ENCODE measurements at regions not wholly inside any gene's neighbourhood (a gene's known extent, or its start where the extent isn't known, plus 50 kb on each side); places are given as distances from the start of the nearest gene placed in this dataset.

- TF ChIP-seq POU6F1 (CRISPR knock-in tag; IDR thresholded peaks at IDR 0.05; ENCODE audit: borderline replicate concordance, low read depth) (no peak), PATZ1 (CRISPR knock-in tag; IDR thresholded peaks at IDR 0.05; ENCODE audit: borderline replicate concordance) (no peak), CSDC2 (CRISPR knock-in tag; IDR thresholded peaks at IDR 0.05) (no peak), ARNTL (CRISPR knock-in tag; IDR thresholded peaks at IDR 0.05; ENCODE audit: borderline replicate concordance, low read depth) (no peak), CREB5 (CRISPR knock-in tag; IDR thresholded peaks at IDR 0.05; ENCODE audit: low read depth) (no peak), ZNF565 (CRISPR knock-in tag; conservative IDR thresholded peaks at IDR 0.05; ENCODE audit: low read depth) (no peak), BACH2 (CRISPR knock-in tag; IDR thresholded peaks at IDR 0.05; ENCODE audit: borderline replicate concordance) (no peak), ESRRG (CRISPR knock-in tag; IDR thresholded peaks at IDR 0.05) (no peak), ZC3H10 (CRISPR knock-in tag; IDR thresholded peaks at IDR 0.05) (no peak), TCF4 (CRISPR knock-in tag; IDR thresholded peaks at IDR 0.05; ENCODE audit: borderline replicate concordance) (no peak)
These were observed 695.4 kb downstream of the ARAP2 start for GRCh38 chr4:35548921-35549320.

All from SK-N-SH treated with all-trans-retinoic acid at 6 μM for 48 hours (cell line).